Right atrium auricular region (tissue), 2 donors: ENCODE measurements at regions not wholly inside any gene's neighbourhood (a gene's known extent, or its start where the extent isn't known, plus 50 kb on each side); places are given as distances from the start of the nearest gene placed in this dataset.

Experiments used
- DNase-seq: peaks from one replicate; pipeline ENCODE4 v3.0.0-alpha.2; 2019; ENCODE audit warnings: low spot score
- H3K27ac ChIP-seq, 2 donors: fragments of 200-600 bp; sonication (generic); 1 replicate in 1 of 2; 2 replicates in 1 of 2; pipeline ENCODE4 v1.5.1; 2016 to 2019
- H3K27me3 ChIP-seq, 2 donors: fragments of 200-600 bp; sonication (generic); one replicate each; pipeline versions ENCODE4 v1.5.1 to v1.6.0; 2017 to 2019
- H3K36me3 ChIP-seq: fragments of 200-600 bp; sonication (generic); one replicate; pipeline ENCODE4 v1.5.1; 2016
- H3K4me1 ChIP-seq, 2 donors: fragments of 200-600 bp; sonication (generic); one replicate each; pipeline versions ENCODE4 v1.5.1 to v1.6.0; 2017 to 2019
- H3K4me3 ChIP-seq, 2 donors: fragments of 200-600 bp; sonication (generic); 1 replicate in 1 of 2; 2 replicates in 1 of 2; pipeline ENCODE4 v1.5.1; 2017 to 2019; ENCODE audit warnings: mild to moderate bottlenecking in 1 of 2, moderate library complexity in 1 of 2
- H3K9me3 ChIP-seq, 2 donors: fragments of 200-600 bp; sonication (generic); one replicate each; pipeline ENCODE4 v1.5.1; 2019
- TF ChIP-seq, protein P1 (sequence below), 2 donors: fragments of 200-600 bp; sonication (generic); IDR thresholded peaks; one replicate each; pipeline ENCODE4 v1.5.1; 2019; ENCODE audit warnings: antibody characterized with exemption in 2 of 2

DNA sequence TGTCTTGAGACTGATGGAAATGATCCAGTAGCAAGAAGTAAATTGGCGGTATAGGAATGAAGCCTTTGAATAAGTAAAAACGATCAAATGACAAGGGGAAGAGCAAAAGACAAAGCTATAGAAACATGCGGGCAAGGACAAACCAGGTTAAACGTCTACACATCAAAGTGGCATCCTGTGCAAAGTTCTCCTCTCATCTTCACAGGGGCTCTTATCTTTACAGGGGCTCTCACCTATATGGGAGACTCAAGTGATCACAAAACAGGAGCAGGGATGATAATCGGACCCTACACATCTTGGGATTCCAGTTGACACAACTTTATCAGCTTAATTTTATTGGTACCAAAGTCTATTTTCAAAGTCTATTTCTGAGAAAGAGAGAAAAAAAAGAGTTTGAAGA is 1778.9 kb upstream of the CELF4 start:
- no peak for DNase-seq
- H3K27ac ChIP-seq: no peak overlapping the region
- no peaks in the 10 kb centered on the region for H3K9me3 ChIP-seq
- no peaks in the 10 kb centered on the region for H3K36me3 ChIP-seq
- H3K27me3 ChIP-seq: no peaks in the 10 kb centered on the region
- TF ChIP-seq, protein P1, sequence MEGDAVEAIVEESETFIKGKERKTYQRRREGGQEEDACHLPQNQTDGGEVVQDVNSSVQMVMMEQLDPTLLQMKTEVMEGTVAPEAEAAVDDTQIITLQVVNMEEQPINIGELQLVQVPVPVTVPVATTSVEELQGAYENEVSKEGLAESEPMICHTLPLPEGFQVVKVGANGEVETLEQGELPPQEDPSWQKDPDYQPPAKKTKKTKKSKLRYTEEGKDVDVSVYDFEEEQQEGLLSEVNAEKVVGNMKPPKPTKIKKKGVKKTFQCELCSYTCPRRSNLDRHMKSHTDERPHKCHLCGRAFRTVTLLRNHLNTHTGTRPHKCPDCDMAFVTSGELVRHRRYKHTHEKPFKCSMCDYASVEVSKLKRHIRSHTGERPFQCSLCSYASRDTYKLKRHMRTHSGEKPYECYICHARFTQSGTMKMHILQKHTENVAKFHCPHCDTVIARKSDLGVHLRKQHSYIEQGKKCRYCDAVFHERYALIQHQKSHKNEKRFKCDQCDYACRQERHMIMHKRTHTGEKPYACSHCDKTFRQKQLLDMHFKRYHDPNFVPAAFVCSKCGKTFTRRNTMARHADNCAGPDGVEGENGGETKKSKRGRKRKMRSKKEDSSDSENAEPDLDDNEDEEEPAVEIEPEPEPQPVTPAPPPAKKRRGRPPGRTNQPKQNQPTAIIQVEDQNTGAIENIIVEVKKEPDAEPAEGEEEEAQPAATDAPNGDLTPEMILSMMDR (IDR thresholded peaks at IDR 0.05): no peak
- H3K4me3 ChIP-seq: no peak overlapping the region
- no peaks in the 10 kb centered on the region for H3K4me1 ChIP-seq

DNA sequence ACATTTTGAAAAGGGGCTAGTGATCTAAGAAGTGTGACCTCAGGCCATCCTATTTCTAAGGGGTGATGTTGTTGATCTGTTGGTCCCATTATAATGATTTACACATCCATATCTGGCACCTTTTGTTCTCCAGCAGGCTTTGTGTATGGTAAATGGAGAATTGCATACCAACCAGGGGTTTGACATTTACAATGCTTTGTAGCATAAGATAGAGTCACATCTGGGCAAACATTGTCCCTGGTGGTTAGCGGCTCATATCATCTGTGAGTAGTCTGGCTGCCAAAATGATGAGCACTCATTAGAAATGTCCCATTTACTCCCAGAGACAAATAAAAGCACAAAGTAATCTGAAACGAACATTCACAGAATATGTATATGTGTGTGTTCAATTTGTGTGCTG is 1775.5 kb upstream of the CELF4 start:
- DNase-seq: no peak
- no peaks in the 10 kb centered on the region for H3K4me1 ChIP-seq
- TF ChIP-seq, protein P1 (IDR thresholded peaks at IDR 0.05): no peak
- H3K27me3 ChIP-seq: no peaks in the 10 kb centered on the region
- no peaks in the 10 kb centered on the region for H3K36me3 ChIP-seq
- no peak overlapping the region for H3K27ac ChIP-seq
- H3K4me3 ChIP-seq: no peak overlapping the region
- H3K9me3 ChIP-seq: no peaks in the 10 kb centered on the region

DNA sequence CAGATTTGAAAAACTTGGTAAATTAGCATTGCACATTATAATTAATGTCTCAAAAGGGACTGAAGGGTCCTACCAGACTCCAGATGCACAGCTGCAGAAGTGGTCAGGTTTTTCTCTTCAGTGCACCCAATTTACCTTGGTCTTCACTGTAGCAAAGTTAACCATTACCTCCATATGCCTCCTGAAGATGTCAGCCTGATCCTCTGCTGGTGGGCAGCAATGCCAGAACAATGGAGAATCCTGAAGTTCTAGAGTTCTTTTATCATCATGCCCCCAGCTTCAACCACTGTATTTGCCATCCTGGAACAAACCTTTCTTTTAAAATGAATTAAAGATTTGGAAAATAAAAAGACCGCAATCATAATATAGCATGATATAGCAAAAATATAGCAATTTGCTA is 1774.8 kb upstream of the CELF4 start:
- no peak for DNase-seq
- TF ChIP-seq, protein P1 (IDR thresholded peaks at IDR 0.05): no peak

DNA sequence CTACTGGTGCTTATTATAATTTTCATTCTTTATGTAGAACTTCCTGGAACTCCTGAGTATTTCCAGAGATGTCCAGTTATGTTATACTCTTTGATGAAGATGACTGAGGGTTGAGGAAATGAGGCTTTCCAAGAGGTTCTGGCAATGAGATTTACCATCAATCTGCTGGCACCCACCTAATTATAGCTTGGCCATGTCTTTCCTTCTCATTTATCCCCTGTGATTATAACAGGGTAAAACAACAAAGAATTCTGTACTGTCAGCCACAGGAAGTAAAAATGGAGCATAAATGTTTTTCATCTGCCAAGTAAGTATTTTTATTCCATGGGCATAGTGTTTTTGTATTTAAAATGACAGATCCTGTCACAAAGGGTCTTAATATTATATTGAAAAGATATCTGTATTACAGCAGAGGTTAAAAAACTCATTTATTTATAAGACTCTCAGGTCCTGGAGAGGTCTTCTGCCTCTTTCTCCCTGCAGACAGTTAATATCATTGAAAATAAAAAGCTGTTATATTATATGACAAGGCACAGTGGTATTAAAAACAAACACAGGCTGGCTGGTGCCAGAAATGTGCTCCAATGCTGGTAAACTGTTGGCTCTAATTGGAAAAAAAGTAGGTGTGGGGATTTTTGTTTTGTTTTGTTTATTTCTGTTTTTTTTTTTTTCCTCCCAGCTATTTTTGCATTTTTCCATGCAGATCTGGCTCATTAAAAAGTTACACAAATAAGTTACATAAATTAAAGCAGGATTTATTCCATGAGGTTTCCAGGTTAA is 1764.1 kb upstream of the CELF4 start:
- no peak overlapping the region for H3K4me3 ChIP-seq
- H3K36me3 ChIP-seq: no peaks in the 10 kb centered on the region
- DNase-seq: no peak
- H3K4me1 ChIP-seq: no peaks in the 10 kb centered on the region
- H3K27me3 ChIP-seq: no peaks in the 10 kb centered on the region
- TF ChIP-seq, protein P1 (IDR thresholded peaks at IDR 0.05): no peak
- no peaks in the 10 kb centered on the region for H3K9me3 ChIP-seq
- H3K27ac ChIP-seq: no peak overlapping the region

More for the DNA sequence above, 1774.8 kb upstream of the CELF4 start:
- no peak overlapping the region for H3K27ac ChIP-seq
- no peaks in the 10 kb centered on the region for H3K9me3 ChIP-seq
- H3K4me1 ChIP-seq: no peaks in the 10 kb centered on the region
- no peaks in the 10 kb centered on the region for H3K36me3 ChIP-seq
- no peaks in the 10 kb centered on the region for H3K27me3 ChIP-seq
- H3K4me3 ChIP-seq: no peak overlapping the region

DNA sequence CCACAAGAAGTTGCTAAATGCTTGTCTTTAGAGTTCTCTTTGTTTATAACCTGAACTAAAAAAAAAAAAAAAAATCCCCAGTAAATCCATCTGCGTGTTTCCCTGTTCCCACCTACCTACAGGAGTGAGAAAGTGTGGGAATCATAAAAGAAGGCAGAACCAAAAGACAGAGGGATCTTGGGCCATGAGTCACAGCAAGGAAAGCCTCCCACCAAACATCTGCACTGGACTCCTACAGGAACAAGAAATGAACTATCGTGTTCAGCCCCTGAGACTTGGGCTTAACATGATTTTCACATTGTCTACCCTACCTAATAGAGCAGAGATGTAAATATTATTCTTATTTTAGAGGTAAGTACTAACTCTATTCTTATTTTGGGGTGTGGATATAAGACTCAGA is 1761.2 kb upstream of the CELF4 start:
- H3K36me3 ChIP-seq: no peaks in the 10 kb centered on the region
- TF ChIP-seq, protein P1 (IDR thresholded peaks at IDR 0.05): no peak
- no peaks in the 10 kb centered on the region for H3K4me1 ChIP-seq
- DNase-seq: no peak
- no peak overlapping the region for H3K4me3 ChIP-seq
- H3K27me3 ChIP-seq: no peaks in the 10 kb centered on the region
- no peak overlapping the region for H3K27ac ChIP-seq
- H3K9me3 ChIP-seq: no peaks in the 10 kb centered on the region

DNA sequence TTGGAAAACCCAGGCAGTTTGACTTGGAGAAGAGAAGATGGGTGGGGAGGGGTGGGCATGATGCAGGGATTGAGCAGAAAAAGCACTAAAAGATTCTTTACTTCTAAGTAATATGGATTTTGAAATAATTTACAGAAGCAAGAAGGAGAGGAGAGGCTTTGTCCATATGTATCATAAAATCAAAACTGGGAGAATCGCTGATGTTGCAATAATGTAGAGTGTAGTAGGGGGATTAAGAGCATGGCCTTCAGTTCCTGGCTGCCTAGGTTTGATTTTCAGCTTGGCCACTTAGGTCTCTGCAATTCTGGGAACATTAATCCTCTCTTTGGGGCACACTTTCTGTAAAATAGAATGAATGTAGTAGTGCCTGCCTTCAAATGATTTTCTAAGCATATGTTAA is 1760.4 kb upstream of the CELF4 start:
- H3K27me3 ChIP-seq: no peaks in the 10 kb centered on the region
- DNase-seq: no peak
- no peaks in the 10 kb centered on the region for H3K4me1 ChIP-seq
- no peaks in the 10 kb centered on the region for H3K36me3 ChIP-seq
- no peak overlapping the region for H3K4me3 ChIP-seq
- no peaks in the 10 kb centered on the region for H3K9me3 ChIP-seq
- no peak overlapping the region for H3K27ac ChIP-seq
- TF ChIP-seq, protein P1 (IDR thresholded peaks at IDR 0.05): no peak
